Ecto neural progenitor cell (in vitro differentiated cells): ENCODE measurements at regions not wholly inside any gene's neighbourhood (a gene's known extent, or its start where the extent isn't known, plus 50 kb on each side); places are given as distances from the start of the nearest gene placed in this dataset.
"Not testable (repeated sequence)": the region's sequence is repeated elsewhere in the genome, so short reads cannot be mapped to it uniquely, and the experiment has no call there.

ENCODE experiments used
- DNase-seq: peaks from one replicate; pipeline ENCODE4 v3.0.0-alpha.2; 2018; ENCODE audit warnings: low spot score

GRCh38 chr12:88945051-88945732 lies 364.9 kb upstream of the KITLG start:
- no peak for DNase-seq

DNA sequence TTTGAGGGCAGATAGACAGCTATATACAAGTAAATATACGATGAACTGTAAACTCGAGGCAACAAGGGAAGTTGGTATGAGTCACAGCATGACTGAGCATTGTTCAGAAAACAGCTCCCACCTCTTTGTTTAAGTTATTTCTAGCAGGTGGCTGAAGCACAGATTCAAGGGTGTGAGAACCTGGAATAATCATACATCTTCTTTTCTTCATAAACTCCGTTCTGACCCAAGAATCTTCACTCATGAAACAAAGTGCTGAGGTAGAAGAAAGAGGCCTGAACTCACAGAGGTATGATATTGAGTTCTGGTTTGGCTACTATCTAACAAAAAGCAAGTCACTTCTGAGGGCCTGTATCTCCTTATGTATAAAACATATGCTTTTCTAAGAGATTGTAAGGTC lies 364.1 kb upstream of the KITLG start:
- no peak for DNase-seq

DNA sequence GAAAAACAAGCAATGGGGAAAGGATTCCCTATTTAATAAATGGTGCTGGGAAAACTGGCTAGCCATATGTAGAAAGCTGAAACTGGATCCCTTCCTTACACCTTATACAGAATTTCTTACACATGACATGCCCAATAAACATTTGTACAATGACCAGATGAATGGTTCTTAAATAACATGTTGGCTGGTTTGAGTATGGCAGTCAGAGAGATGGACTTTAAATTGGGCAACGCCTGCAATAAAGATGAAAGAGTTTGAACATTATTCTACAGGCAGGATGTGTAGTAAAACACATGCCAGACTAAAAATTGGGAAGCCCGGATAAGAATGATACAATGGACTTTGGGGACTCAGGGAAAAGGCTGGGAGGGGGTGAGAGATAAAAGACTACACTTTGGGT lies 360.6 kb upstream of the KITLG start:
- DNase-seq = no peak

- no peak for DNase-seq
These were observed 355.6 kb upstream of the KITLG start for GRCh38 chr12:88935856-88936255.

GRCh38 chr12:88934163-88934747 lies 354.0 kb upstream of the KITLG start:
- DNase-seq = no peak

DNA sequence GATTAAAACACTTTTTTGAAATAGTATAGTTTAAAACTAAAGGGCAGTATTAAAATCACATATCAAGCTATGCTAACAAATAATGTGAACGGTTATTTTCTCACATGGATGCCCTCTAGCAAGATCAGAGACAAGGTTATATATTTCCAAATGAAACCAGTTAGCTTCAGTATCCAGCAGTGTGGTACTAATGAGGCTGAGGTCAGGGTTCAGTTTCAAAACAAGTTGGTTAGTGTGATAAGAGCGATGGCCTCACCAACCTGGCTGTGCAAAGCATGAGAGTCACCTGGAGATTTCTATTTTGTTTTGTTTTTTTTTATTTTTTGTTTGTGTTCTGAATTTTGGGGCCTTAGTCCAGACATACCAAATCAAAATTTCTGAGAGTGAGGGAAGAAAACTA lies 352.2 kb upstream of the KITLG start:
- DNase-seq = no peak

- no peak for DNase-seq
These were observed 351.3 kb upstream of the KITLG start for GRCh38 chr12:88931598-88931997.

- no peak for DNase-seq
These were observed 345.2 kb upstream of the KITLG start for GRCh38 chr12:88925454-88925853.

DNA sequence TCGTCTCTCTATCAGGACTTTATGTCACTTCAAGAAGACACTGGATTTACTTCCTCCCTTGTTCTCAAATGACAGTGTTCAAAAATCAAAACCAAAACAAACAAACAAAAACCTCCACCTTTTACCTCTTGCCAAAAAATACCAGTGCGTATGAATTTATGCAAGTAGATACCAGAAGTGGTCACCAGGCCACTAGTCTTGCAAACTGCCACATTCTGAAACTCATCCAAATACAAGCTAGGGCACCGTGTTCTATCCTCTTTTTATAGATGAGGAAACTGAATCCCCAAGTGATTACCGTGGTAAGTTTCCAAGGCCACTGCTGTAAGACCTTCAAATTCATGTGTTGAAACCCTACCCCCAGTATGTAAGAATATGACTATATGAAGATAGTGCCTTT lies 343.9 kb upstream of the KITLG start:
- DNase-seq = no peak

- no peak for DNase-seq
These were observed 343.4 kb upstream of the KITLG start for GRCh38 chr12:88923631-88924030.

- no peak for DNase-seq
These were observed 342.5 kb upstream of the KITLG start for GRCh38 chr12:88922816-88923215.

GRCh38 chr12:88921890-88922532 lies 341.7 kb upstream of the KITLG start:
- no peak for DNase-seq

DNA sequence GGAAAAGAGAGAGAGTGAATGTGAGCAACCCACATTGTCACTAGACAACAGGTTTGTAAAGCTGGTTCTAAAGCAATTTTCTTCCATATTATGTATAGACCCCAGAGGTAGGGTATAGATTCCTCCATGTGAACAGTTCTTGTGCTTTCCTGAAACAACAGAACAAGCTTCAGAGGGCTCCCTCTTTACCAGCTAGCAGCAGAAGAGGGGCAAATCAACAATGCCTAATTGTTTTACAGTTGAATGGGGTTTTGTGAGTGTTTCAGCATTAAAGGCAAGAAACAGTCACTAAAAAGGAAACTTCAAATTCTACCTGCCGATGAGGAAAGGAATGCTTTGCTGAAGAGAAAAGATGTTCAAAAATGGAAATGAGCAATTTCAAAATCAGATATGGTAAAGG lies 341.2 kb upstream of the KITLG start:
- no peak for DNase-seq

DNA sequence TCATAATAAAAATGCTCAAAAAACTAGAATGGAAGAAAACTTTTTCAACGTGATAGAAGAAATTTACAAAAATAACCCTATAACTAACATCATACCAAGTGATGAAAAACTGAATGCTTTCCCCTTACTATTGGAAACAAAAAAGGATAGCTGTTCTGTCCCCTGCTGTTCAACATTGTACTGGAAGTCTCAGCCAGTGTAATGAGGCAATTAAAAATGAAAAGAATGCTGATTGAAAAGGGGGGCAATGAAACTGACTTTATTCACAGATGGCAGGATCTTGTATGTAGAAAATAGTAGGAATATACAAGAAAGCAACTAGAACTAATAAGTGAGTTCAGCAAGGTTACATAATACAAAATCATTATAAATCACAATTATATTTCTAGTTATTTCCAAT lies 337.9 kb upstream of the KITLG start:
- no peak for DNase-seq

GRCh38 chr12:88914967-88915366 lies 334.7 kb upstream of the KITLG start:
- no peak for DNase-seq

- DNase-seq = no peak
These were observed 329.2 kb upstream of the KITLG start for GRCh38 chr12:88909510-88909909.

- DNase-seq = no peak
These were observed 328.1 kb upstream of the KITLG start for GRCh38 chr12:88908345-88908744.

DNA sequence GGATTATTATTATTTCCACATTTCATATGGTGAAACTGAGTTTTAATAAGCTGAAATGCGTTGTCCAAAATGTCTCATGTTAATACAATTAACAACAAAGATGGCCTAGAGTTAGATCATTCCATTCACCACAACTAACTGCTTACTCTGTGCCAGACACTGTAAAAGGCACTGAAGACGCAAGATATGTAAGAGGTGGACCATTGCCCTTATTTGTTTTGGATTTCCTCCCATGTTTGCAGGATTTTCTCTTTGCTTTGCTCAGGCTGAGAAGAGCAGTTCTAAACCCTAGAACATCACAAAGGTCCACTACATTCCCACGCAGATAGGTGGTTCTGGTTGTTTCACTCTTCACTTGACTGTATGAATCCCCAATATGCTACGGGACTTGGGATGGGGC lies 324.4 kb upstream of the KITLG start:
- no peak for DNase-seq

DNA sequence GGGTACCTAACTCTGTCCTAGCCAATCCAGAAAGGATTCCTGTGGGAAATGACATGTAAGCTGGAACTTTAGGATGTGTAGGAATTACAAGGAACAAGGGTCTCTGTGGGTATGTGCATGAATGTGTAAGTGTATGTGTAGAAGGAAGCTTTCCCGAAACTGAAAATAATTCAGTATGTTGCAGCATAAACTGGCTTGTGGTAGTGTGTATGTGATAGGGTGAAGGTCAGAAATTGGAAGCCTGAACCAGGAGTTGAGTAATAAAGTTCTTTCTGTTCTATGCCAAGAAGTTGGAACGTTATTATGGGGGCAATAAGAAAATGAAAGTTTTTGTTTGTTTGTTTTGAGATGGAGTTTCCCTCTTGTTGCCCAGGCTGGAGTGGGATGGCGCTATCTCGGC lies 323.1 kb upstream of the KITLG start:
- DNase-seq = no peak

DNA sequence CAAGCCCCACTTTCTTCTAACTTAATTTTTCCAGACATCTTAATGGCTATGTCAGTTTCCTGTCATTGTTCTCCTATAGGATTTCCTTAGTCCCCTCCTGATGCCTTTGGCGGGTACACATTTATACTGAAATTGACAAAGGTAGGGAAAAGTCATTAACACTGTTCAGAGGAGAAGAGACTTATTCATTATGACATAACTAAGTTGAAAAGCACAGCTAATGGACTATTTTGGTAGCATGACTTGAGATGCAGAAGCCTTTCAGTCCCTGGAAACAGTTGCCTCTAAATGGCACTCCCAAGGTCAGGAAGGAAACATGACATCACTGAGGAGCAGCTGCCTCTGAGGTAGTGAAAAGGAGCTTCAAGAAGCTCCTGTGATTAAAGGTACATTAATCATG lies 317.5 kb upstream of the KITLG start:
- no peak for DNase-seq

DNA sequence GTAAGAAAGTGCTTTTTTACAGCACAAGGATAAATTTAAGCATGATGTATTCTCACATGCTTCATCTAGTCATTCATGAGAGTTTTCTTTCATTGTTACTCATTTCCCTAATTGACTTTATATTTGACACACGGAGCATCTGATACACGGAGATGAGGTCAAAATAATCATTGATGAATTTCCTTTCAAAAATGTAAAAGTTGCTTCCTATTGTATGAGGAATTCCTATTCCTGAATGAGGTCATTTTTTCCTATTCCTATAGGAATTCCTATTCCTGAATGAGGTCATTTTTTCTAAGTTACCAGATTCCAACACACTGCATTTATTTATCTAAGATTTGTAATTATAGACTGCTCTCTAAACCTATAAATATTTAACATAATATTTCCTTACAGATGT lies 316.7 kb upstream of the KITLG start:
- no peak for DNase-seq

DNA sequence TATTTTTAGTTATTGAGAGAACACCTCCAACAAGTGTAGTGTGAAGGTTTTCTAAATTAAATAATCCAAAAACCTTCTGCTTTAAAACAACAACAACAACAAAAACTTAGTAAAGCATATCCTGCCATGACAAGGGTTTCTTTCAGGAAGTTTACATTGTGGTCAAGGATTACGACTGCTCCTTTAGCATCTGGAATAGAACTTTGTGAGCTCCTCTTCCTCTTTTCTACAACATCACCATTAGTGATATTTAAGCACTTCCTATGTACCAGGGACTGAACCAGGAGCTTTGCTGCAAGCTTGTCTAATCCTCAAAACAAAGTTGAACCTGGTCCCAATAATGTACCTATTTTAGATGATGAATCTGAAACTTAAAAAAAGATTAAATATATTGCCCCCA lies 315.4 kb upstream of the KITLG start:
- DNase-seq = no peak

DNA sequence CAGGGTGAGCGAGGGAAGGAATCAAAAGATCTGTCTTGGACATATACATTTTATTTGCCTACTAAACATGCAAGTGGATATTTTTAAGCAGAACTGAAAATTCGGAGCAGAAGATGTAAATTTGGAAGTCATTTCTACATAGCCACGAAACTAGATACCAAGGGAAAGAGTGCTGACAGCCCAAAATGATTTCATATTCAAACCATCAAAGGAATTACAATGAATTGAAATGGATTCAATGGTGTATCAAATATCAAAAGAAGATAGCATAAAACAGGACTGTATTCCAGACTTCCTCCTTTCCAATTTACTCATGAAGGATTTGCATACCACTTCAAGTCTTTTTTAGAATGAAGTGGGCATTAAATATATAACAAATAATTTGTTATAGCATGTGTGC lies 313.5 kb upstream of the KITLG start:
- DNase-seq = no peak

GRCh38 chr12:88891434-88891833 lies 311.2 kb upstream of the KITLG start:
- DNase-seq = not testable (repeated sequence)
